ENCODE measurements at regions not wholly inside any gene's neighbourhood (a gene's known extent, or its start where the extent isn't known, plus 50 kb on each side); places are given as distances from the start of the nearest gene placed in this dataset.
"Not testable (repeated sequence)": the region's sequence is repeated elsewhere in the genome, so short reads cannot be mapped to it uniquely, and the experiment has no call there.

DNA sequence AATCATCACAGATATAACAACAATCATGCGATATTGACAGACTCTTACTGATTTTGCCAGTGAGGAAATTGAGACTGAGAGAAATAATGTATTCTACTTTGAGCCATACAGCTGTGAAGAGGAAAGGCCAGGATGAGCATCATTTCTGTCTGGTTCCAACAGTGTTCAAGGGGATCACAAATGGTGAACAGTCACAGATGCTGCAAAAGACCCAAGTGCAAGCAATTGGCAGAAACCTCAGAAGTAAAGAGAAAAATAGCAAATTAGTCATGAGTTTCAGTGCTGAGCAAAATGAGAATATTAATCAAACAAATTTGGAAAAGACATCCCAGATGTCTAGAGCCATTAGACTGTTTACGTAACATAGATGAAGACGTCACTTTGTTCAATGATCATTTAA lies 114.1 kb downstream of the RAB38 start:
- no peak for DNase-seq (ENCODE audit: low read depth)

DNA sequence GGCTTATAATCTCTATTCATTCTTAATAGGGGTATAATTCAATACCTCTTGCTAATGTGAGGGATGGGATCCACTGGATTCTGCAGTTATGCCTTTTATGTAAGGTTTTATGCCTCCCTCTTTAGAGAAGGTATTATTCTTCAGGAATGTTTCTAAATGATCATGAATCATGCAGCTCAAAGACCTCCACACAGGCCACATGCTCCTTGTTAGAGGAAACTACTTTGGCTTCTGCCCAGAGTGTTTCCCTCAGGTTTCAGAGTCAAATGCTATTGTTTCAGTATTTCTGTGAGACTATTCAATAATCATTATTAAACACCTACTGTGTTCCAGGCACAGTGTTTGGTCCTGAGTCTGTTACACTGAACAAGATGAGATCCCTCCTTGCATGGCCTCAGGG lies 115.9 kb downstream of the RAB38 start:
- no peak for DNase-seq (ENCODE audit: low read depth)

DNA sequence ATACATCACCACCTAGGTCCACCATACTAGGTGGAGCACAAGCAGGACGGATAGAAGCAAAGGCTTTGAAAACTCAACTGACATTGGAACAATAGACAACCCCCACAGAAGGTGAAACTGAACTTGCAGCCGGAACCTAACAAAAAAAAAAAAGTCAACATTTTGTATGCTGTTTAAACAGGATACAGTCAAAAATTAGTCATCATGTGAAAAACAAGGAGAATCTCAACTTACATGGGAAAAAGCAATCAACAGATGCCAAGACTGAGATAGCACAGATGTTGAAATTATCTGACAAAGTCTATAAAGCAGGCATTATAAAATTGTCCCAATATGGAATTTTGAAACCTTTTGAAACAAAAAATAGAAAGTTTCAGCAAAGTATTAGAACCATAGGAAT lies 123.8 kb downstream of the RAB38 start:
- no peak for DNase-seq (ENCODE audit: low read depth)

DNA sequence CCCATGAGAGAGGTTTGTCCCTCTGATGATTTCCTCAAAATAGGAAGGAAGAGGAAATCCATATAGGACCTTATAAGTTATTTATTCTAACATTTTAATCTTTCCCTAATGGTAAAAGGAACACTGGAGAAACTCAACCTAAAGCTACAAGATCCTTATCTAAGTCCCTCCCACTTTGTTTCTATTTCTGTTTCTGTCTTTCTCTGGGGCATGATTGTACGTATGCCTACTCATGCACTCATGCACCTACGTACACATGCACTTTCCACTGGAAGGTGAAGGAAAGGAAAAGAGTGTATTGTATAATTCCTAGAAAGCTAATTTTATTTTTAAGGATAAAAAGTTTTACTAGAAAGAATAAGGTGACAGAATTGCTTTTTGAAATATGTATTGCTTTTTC lies 125.0 kb downstream of the RAB38 start:
- DNase-seq (ENCODE audit: low read depth): no peak

DNA sequence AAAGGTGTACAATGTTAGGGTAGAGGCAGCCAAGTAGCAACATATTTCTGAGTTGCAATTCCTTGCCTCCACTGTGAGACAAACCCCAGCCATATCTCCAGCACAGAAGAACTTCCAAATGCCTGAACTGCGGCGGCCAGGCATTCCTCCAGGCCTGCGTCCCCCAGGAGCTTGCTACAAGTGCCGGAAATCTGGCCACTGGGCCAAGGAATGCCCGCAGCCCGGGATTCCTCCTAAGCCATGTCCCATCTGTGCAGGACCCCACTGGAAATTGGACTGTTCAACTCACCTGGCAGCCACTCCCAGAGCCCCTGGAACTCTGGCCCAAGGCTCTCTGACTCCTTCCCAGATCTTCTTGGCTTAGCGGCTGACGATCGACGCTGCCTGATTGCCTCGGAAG lies 130.0 kb downstream of the RAB38 start:
- not testable (repeated sequence) for DNase-seq (ENCODE audit: low read depth)

DNA sequence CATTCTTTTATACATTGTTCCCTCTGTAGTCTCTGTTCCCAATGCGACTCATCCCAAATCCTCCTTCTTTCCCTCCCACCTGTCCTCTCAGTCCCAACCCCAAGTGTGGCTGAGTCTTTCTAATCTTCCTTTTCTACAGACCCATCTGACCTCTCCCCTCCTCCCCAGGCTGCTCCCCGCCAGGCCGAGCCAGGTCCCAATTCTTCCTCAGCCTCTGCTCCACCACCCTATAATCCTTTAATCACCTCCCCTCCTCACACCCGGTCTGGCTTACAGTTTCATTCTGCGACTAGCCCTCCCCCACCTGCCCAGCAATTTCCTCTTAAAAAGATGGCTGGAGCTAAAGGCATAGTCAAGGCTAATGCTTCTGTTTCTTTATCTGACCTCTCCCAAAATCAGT lies 130.6 kb downstream of the RAB38 start:
- not testable (repeated sequence) for DNase-seq (ENCODE audit: low read depth)

DNA sequence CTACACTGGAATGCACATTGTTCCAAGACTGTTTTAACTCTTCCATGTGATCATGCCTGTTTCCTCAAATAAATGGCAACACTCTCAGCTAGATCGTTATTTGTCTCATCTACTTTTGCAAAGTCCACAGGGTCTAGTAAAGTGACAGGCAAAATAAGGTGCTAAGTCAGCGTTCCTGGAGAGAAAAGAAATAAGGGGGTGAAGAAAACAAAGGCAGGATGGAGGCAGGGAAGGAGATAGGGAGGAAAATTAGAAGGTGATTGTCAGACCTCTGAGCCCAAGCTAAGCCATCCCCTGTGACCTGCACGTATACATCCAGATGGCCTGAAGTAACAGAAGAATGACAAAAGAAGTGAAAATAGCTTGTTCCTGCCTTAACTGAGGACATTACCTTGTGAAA lies 132.1 kb downstream of the RAB38 start:
- no peak for DNase-seq (ENCODE audit: low read depth)

DNA sequence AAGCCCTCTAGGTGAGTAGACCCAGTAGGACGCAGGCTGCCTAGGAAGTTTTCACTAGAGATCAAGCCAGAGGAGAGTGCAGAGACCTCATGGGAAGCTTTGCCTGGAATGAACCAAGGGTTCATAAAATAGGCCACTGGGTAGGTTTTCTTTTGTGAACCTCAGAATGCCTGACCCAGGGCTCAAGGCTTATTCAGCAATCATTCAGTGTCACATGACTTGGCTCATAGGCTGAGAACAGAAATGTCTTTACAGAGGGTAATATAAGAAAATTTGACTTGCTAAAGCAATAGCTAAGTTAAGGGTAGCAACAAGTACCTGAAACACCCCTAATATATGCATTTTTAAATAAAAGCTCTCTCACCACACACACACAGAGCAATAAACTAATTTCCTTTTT lies 132.6 kb downstream of the RAB38 start:
- no peak for DNase-seq (ENCODE audit: low read depth)

DNA sequence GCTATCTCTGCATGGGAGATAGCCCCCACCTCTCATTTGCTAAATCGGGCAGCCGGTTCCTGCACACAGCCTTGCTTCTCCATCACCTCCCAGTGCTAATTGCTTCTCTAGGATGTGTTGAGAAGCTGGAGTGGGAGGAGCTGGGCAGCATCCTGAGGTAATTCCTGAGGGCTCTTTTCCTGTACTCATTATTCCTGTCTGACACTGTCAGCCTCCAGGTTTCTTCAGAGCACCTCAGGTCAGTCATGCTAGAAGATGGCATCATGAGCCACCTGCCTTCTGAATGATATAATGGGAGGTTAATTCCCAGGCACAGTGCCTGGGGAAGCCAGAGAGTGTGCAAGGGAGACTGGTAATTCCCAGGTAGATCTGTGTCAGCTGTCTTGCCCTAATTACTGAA lies 133.0 kb downstream of the RAB38 start:
- no peak for DNase-seq (ENCODE audit: low read depth)

DNA sequence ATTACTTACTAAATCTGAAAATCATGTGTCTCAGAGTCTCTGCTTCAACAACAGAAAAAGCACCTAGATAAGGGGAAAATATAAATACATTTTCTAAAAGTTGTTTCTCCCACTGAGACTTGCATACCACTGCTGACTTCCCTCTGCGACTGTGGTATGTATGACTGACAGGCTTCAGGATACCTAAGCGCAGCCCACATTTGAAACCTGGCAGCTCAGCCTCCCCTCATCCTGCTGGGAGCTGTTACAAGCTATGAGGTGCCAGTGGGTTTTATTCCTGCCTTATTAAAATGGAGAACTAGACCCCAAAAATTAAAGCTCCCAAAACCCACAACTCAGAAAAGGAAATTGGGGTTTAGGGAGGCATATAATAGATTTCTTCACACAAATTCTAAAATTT lies 133.6 kb downstream of the RAB38 start:
- DNase-seq (ENCODE audit: low read depth): no peak

DNA sequence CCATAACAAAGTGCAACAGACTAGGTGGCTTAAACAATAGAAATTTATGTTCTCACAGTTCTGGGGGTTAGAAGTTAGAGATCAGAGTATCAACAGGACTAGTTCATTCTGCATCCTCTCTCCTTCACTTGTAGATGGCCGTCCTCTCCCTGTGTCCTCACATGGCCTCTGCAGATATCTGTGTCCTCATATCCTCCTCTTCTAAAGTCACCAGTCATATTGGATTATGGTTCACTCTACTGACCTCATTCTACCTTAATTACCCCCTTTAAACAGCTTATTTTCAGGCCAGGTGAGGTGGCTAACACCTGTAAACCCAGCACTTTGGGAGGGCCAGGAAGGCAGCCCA lies 135.1 kb downstream of the RAB38 start:
- no peak for DNase-seq (ENCODE audit: low read depth)

DNA sequence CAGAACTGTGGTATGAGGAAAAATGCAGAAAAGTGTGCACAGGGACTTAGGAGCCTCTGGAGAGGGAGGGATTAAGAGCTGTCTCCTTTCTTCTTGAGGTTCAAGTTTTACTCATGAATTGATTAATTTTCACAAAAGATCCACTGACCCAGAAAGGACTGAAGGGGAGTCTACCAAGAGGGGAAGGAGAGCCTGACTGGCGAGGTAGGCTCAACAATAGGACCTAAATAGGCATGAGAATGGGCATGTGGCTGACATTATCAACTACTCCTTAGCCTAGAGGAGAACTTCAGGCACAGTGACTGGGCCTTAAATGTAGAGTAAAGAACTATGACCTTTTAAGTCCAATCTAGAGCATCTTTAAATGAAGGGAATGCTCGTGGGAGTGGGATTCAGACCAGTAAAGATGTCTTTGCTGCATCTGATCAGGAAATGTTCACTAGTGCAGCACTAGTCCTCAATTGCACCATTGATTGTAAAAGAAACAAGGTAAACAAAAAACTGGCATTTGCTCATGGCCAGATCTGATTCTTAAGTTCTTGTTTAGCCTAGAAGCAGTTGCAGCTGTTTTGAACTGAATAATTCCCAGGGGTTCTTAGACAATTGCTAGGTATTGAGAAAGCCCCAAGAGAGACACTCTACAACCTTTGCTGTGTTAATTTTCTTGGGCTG lies 135.6 kb downstream of the RAB38 start:
- no peak for DNase-seq (ENCODE audit: low read depth)

DNA sequence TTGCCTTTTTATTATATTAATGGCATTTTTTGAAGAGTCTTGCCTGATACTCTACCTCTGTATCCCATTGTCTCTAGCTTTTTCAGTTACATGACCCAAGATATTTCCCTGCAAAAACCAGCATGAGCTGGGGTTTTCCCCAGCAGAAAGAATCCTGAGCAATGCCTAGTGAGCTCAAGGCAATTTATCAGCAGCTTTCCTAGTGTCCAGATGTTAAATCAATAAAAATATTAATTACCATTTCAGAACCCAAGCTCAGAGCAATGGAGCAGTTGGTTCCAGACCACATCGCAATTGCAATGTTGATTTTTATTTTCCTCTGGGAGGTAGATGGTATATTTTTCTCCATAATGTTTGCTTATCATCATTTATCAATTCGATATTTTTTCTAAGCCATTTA lies 137.2 kb downstream of the RAB38 start:
- no peak for DNase-seq (ENCODE audit: low read depth)

DNA sequence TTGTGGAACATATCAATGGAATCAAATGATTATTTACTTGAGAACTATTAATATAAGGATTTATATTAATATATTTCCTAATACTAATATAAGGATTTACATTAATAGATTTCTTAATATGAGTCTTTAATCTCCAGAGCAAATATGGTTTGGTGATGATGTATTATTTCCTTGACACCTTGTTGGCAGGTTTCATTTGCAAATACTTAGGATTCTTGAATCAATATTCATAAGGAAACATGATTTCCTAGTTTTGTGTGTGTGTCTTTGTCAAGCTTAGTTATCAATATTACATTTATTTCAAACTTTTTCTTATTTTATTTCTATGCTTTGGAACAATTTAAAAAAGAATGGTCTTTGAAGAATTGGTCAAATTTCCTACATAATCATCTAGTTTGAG lies 138.5 kb downstream of the RAB38 start:
- no peak for DNase-seq (ENCODE audit: low read depth)

DNA sequence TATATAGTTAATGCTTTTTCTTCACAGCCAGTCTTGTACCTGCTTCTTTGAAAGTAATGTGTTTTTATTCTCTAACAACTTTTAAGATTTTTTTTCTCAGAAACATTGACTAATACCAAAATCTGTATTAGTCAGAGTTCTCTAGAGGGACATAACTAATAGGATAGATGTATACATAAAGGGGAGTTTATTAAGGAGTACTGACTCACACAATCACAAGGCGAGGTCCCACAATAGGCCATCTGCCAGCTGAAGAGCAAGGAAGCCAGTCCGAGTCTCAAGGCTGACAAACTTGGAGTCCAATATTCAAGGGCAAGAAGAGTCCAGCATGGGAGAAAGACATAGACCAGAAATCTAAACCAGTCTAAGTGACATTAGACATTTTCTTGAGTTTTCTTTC lies 140.0 kb downstream of the RAB38 start:
- DNase-seq (ENCODE audit: low read depth): peak; percentile 39

DNA sequence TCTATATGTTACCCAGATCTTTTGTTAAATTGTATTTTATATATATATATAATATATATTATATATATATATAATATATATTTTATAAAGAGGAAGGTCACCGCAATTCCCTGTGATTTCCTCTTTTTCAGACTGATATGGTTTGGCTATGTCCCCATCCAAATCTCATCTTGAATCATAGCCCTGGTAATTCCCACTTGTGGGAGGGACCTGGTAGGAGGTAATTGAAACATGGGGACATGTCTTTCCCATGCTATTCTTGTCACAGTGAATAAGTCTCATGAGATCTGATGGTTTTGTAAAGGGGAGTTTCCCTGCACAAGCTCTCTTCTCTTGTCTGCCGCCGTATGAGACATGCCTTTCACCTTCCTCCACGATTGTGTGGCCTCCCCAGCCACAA lies 157.6 kb downstream of the RAB38 start:
- DNase-seq (ENCODE audit: low read depth): no peak

DNA sequence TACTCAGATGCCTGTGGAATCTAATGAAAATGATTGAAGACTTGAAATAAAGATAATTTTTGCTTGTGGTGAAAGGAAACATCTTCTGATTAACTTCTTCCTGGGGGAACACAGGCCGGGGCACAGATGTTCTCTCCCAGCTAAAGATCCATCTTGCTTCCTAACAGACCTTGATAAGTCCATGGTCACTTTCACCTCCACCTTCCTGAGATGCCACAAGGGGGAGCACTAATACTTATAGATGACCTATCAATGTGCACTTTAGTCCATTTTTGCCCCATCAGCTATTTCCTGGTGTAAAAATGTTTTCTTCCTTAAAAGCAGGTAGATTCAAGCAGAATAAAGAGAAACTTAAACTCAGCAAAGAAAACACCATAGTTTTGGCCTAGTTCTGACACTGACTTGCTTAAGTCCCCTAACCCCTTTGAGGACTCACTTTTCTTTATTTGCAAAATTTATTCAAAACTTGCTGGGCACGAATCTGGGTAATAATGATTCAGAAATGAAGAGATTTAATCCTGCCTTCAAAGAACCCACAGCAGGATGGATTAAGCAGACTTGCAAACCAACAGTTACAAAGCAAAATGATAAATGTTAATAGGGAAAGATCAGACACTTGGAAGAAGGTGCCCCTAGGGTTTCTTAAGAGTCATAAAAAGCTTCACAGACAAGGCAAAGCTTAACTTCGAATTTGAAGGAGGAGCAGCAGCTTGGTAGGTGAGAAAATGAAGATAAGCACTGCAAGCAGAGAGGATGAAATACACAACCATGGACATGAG lies 158.7 kb downstream of the RAB38 start:
- peak; percentile 66 for DNase-seq (ENCODE audit: low read depth)

DNA sequence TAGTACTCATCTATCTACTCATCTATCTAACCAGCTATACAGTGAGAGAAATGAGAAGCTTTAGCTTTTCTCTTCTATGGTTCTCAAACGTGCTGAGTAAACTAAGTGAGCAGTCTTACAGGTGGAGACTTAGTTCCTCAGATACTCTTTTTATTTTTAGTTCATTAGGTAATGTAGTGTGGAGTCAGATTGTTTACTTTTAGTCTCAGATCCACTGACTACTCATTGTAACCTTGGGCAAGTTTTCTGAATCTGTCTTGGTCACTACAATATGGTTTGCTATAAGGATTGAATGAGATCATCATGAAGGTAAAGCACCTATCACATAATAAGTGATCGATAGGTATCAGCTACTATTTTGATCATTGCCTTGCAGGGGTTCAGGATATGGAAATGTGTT lies 160.1 kb downstream of the RAB38 start:
- DNase-seq (ENCODE audit: low read depth): no peak

DNA sequence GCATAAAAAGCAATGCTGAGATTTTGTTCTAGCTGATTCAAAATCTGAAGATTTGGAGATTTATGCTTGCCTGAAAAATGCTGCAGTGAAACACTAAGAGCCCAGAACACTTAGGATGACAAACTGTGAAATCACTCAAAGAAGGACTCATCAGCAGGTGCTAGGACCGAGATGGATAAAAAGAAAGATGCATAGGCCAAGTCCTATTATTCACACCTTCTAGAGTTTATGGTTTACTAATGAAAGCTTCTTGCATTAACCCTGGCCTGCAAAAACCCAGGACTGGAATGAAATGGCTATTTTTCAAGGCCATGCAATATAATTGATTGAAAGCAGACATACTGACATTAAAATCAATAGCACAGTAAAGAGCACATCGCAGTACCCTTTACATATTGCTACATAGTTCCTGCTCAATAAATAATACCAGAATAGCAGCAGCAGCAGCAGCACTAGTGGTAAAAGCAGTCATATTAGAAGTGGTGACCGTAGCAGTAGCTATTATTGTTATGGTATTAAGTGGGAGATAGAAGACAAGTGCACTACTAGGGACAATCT lies 161.7 kb downstream of the RAB38 start:
- no peak for DNase-seq (ENCODE audit: low read depth)

DNA sequence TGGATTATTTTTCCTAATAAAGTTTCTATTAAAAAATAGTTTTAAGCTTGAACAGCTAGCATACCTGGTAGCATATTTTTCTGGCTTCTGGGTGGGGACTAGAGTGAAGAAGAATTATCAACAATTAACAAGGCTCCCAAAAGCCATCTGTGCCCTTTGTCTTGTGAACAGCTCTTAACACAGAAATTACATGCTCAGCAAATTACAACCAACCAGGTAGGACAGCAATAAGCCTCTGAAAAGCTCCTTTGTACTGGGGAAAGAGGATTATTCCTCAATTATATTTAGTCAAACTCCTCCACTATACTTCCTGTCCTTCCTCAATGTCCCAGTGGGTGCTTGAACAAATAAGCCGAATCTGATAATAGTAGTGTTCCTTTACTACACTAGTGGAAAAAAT lies 162.8 kb downstream of the RAB38 start:
- no peak for DNase-seq (ENCODE audit: low read depth)

DNA sequence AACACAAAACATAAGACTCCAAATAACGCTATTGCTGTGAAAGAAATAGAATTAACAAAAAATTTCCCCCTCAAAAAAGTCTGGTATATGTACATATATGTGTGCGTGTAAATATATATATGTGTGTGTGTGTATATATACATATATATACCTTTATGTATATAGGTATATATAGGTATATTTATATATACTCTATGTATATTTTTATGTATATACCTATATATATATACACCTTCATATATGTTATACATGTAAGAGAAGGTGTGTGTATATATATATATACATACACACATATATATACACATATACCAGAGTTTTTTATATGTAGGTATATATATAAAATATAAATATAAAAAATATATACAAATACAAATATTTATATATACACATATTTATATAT lies 199.2 kb downstream of the RAB38 start:
- no peak for DNase-seq (ENCODE audit: low read depth)

DNA sequence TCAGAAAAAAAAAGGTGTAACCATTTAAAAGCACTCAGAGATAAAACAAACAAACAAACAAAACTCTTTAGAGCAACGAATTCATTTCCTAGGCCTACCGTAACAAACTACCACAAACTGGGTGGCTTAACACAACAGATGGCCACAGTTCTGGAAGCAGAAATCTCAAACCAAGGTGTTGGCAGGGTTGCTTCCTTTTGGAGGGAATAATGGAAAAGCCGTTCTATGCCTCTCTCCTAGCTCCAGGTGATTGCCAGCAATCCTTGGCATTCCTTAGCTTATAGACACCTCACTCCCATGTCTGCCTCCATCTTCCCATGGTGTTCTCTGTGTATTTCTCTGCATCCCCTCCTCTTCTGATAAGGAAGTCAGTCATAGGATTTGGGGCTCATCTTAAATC lies 200.4 kb downstream of the RAB38 start:
- no peak for DNase-seq (ENCODE audit: low read depth)

DNA sequence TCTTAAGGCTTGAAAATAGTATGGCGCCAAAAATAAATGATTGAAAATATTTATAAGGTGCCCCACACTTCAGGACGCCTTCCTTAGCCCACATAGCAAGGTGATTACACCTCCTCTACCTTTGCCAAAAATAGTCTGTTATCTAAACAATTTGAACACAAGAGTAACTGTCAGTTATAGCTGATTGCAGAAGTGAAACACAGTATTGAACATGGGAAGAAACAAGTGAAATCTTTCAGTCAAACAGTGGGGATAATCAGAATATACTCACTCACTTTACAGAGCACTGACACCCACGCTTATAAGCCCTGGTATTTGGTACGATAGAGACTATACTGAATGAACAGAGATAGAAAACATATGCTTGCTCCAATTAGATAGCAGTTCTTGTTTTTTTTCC lies 203.1 kb downstream of the RAB38 start:
- no peak for DNase-seq (ENCODE audit: low read depth)

DNA sequence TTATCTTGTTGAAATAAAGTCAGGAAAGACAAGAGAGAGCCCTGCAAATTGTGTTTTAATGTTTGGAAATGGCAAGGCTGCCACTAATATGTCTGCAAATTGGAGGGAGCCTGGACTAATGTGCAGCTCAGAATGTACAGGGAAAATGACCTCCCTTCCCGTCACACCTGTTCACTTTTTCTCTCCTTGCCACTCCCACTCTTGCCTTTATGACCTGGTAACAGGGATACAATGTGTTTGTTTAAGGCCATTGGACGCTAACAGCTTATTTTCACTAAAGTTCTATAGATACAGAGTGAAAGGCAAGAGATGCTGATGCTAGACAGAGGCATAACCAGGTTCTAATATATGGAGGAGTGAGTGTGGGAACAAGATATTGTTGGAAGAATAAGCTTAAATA lies 203.9 kb downstream of the RAB38 start:
- DNase-seq (ENCODE audit: low read depth): no peak

Measured in stromal cell of bone marrow (primary cell).